ENCODE measurements at regions not wholly inside any gene's neighbourhood (a gene's known extent, or its start where the extent isn't known, plus 50 kb on each side); places are given as distances from the start of the nearest gene placed in this dataset.

DNA sequence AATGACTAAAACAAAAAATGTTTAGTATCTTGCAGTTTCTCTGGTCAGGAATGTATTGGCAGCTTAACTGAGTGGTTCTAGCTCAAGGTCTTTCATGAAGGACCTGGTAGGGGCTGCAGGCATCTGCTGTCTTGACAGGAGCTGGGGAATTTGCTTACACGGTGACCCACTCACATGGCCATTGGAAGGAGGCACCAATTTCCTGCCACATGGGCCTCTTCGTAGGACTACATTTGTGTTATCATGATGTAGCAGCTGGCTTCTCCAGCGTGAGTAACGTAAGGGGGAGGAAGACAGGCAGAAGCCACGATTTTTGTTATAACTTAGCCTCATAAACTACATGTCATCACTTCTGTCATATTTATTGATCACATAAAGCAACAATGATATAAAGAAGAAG lies 376.3 kb downstream of the AMY1C start (continued):
- TF ChIP-seq, protein P1, sequence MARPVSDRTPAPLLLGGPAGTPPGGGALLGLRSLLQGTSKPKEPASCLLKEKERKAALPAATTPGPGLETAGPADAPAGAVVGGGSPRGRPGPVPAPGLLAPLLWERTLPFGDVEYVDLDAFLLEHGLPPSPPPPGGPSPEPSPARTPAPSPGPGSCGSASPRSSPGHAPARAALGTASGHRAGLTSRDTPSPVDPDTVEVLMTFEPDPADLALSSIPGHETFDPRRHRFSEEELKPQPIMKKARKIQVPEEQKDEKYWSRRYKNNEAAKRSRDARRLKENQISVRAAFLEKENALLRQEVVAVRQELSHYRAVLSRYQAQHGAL (CRISPR knock-in tag; IDR thresholded peaks at IDR 0.05; ENCODE audit: not compliant biosample characterization): no peak
- TF ChIP-seq GATA4 (IDR thresholded peaks at IDR 0.05; ENCODE audit: borderline replicate concordance, low read depth): no peak
- no peak for TF ChIP-seq ZNF766 (CRISPR knock-in tag; IDR thresholded peaks at IDR 0.05; ENCODE audit: borderline replicate concordance)
- no peak for TF ChIP-seq NFATC3 (CRISPR knock-in tag; IDR thresholded peaks at IDR 0.05)
- TF ChIP-seq, protein P2, sequence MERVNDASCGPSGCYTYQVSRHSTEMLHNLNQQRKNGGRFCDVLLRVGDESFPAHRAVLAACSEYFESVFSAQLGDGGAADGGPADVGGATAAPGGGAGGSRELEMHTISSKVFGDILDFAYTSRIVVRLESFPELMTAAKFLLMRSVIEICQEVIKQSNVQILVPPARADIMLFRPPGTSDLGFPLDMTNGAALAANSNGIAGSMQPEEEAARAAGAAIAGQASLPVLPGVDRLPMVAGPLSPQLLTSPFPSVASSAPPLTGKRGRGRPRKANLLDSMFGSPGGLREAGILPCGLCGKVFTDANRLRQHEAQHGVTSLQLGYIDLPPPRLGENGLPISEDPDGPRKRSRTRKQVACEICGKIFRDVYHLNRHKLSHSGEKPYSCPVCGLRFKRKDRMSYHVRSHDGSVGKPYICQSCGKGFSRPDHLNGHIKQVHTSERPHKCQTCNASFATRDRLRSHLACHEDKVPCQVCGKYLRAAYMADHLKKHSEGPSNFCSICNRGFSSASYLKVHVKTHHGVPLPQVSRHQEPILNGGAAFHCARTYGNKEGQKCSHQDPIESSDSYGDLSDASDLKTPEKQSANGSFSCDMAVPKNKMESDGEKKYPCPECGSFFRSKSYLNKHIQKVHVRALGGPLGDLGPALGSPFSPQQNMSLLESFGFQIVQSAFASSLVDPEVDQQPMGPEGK (CRISPR knock-in tag; IDR thresholded peaks at IDR 0.05): no peak
- TF ChIP-seq NR1H2 (CRISPR knock-in tag; IDR thresholded peaks at IDR 0.05; ENCODE audit: borderline replicate concordance, low read depth): no peak
- TF ChIP-seq, protein P3, sequence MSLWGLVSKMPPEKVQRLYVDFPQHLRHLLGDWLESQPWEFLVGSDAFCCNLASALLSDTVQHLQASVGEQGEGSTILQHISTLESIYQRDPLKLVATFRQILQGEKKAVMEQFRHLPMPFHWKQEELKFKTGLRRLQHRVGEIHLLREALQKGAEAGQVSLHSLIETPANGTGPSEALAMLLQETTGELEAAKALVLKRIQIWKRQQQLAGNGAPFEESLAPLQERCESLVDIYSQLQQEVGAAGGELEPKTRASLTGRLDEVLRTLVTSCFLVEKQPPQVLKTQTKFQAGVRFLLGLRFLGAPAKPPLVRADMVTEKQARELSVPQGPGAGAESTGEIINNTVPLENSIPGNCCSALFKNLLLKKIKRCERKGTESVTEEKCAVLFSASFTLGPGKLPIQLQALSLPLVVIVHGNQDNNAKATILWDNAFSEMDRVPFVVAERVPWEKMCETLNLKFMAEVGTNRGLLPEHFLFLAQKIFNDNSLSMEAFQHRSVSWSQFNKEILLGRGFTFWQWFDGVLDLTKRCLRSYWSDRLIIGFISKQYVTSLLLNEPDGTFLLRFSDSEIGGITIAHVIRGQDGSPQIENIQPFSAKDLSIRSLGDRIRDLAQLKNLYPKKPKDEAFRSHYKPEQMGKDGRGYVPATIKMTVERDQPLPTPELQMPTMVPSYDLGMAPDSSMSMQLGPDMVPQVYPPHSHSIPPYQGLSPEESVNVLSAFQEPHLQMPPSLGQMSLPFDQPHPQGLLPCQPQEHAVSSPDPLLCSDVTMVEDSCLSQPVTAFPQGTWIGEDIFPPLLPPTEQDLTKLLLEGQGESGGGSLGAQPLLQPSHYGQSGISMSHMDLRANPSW (CRISPR knock-in tag; IDR thresholded peaks at IDR 0.05; ENCODE audit: borderline replicate concordance): no peak
- no peak for TF ChIP-seq ZNF7 (CRISPR knock-in tag; IDR thresholded peaks at IDR 0.05)
- no peak for TF ChIP-seq ZNF33B (CRISPR knock-in tag; IDR thresholded peaks at IDR 0.05)
- TF ChIP-seq, protein P4, sequence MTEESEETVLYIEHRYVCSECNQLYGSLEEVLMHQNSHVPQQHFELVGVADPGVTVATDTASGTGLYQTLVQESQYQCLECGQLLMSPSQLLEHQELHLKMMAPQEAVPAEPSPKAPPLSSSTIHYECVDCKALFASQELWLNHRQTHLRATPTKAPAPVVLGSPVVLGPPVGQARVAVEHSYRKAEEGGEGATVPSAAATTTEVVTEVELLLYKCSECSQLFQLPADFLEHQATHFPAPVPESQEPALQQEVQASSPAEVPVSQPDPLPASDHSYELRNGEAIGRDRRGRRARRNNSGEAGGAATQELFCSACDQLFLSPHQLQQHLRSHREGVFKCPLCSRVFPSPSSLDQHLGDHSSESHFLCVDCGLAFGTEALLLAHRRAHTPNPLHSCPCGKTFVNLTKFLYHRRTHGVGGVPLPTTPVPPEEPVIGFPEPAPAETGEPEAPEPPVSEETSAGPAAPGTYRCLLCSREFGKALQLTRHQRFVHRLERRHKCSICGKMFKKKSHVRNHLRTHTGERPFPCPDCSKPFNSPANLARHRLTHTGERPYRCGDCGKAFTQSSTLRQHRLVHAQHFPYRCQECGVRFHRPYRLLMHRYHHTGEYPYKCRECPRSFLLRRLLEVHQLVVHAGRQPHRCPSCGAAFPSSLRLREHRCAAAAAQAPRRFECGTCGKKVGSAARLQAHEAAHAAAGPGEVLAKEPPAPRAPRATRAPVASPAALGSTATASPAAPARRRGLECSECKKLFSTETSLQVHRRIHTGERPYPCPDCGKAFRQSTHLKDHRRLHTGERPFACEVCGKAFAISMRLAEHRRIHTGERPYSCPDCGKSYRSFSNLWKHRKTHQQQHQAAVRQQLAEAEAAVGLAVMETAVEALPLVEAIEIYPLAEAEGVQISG (CRISPR knock-in tag; IDR thresholded peaks at IDR 0.05): no peak
- no peak for TF ChIP-seq ZNF781 (CRISPR knock-in tag; IDR thresholded peaks at IDR 0.05; ENCODE audit: borderline replicate concordance, not compliant biosample characterization)
- TF ChIP-seq CEBPG (CRISPR knock-in tag; IDR thresholded peaks at IDR 0.05): no peak
